Osteocyte (in vitro differentiated cells): ENCODE measurements at regions not wholly inside any gene's neighbourhood (a gene's known extent, or its start where the extent isn't known, plus 50 kb on each side); places are given as distances from the start of the nearest gene placed in this dataset.

Source experiments
- DNase-seq: peaks from one replicate; pipeline ENCODE4 v3.0.0; 2021; ENCODE audit warnings: mixed read lengths; ENCODE audit not compliant: unreplicated experiment; ENCODE audit errors: extremely low spot score
- H3K27ac Mint-ChIP-seq: one replicate; pipeline ENCODE4 v1.8.0; 2021; ENCODE audit warnings: mild to moderate bottlenecking, mixed read lengths; ENCODE audit not compliant: unreplicated experiment
- H3K27me3 Mint-ChIP-seq: one replicate; pipeline ENCODE4 v1.8.0; 2021; ENCODE audit warnings: mixed read lengths; ENCODE audit not compliant: unreplicated experiment
- H3K36me3 Mint-ChIP-seq: one replicate; pipeline ENCODE4 v1.8.0; 2021; ENCODE audit warnings: mixed read lengths; ENCODE audit not compliant: unreplicated experiment
- H3K4me1 Mint-ChIP-seq: one replicate; pipeline ENCODE4 v1.8.0; 2021; ENCODE audit warnings: mixed read lengths; ENCODE audit not compliant: unreplicated experiment
- H3K4me3 Mint-ChIP-seq: one replicate; pipeline ENCODE4 v1.8.0; 2021; ENCODE audit warnings: mild to moderate bottlenecking, moderate library complexity, mixed read lengths; ENCODE audit not compliant: unreplicated experiment
- H3K9me3 Mint-ChIP-seq: one replicate; pipeline ENCODE4 v1.8.0; 2021; ENCODE audit warnings: mixed read lengths; ENCODE audit not compliant: unreplicated experiment
- TF ChIP-seq, protein P1 (sequence below): fragments of 200-600 bp; sonication (generic); IDR thresholded peaks from 2 replicates; pipeline ENCODE4 v1.5.0; 2021; ENCODE audit warnings: antibody characterized with exemption, mild to moderate bottlenecking, moderate library complexity

DNA sequence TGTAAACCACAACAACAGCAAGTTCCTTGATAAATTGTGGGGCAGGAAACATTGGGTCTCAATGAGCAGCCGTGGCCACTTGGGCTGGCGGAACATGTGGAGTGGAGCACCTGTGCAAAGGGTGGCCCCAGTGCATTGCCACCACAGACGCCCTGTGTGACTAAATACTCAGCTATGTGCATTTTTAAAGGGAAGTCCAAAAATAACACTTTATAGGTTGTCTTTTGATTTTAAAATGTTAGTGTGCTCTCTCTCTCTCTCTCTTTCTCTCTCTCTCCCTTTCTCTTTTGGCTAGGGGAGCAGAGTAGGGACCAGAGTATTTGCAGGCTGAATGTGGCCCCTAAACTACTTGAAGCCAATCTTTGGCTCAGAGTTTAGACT lies 236.3 kb downstream of the BCAS1 start:
- Mint-ChIP-seq H3K4me3 (no peak overlapping the region), H3K9me3 (no peaks in the 10 kb centered on the region), H3K36me3 (no peaks in the 10 kb centered on the region), H3K27ac (no peak overlapping the region), H3K27me3 (no peaks in the 10 kb centered on the region), H3K4me1 (peaks cover 41% of the 10 kb centered on the region)
- DNase-seq: no peak
- TF ChIP-seq, protein P1, sequence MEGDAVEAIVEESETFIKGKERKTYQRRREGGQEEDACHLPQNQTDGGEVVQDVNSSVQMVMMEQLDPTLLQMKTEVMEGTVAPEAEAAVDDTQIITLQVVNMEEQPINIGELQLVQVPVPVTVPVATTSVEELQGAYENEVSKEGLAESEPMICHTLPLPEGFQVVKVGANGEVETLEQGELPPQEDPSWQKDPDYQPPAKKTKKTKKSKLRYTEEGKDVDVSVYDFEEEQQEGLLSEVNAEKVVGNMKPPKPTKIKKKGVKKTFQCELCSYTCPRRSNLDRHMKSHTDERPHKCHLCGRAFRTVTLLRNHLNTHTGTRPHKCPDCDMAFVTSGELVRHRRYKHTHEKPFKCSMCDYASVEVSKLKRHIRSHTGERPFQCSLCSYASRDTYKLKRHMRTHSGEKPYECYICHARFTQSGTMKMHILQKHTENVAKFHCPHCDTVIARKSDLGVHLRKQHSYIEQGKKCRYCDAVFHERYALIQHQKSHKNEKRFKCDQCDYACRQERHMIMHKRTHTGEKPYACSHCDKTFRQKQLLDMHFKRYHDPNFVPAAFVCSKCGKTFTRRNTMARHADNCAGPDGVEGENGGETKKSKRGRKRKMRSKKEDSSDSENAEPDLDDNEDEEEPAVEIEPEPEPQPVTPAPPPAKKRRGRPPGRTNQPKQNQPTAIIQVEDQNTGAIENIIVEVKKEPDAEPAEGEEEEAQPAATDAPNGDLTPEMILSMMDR: no peak

GRCh38 chr20:53833333-53834061 lies 236.9 kb downstream of the BCAS1 start:
- H3K9me3 Mint-ChIP-seq: no peaks in the 10 kb centered on the region

DNA sequence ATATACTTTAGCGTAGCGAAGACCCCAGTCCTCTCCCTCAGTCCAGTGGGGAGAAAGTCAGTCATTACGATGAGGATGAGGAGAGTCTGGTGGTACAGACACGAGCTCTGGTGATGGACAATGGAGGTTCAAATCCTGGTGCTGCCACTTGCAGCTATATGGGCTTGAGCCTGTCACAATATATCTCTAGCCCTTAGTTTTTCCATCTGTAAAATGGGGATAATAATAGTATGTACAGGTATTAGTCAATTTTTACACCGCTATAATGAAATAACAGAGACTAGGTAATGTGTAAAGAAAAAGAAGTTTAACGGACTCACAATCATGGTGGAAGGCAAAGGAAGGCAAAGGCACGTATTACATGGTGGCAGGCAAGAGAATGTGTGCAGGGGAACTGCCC lies 237.9 kb downstream of the BCAS1 start:
- Mint-ChIP-seq H3K4me1 (peaks cover 55% of the 10 kb centered on the region), H3K27ac (peak overlapping the region; percentile 4)

More at GRCh38 chr20:53833333-53834061, 236.9 kb downstream of the BCAS1 start:
- Mint-ChIP-seq H3K27ac (no peak overlapping the region), H3K4me3 (no peak overlapping the region), H3K36me3 (no peaks in the 10 kb centered on the region), H3K4me1 (peaks cover 45% of the 10 kb centered on the region), H3K27me3 (no peaks in the 10 kb centered on the region)
- no peak for DNase-seq
- TF ChIP-seq, protein P1: no peak

GRCh38 chr20:53831812-53832211 lies 238.2 kb upstream of the ZNF217 start:
- H3K4me3 Mint-ChIP-seq: no peak overlapping the region
- TF ChIP-seq, protein P1: no peak
- peaks cover 62% of the 10 kb centered on the region for H3K4me1 Mint-ChIP-seq
- peak overlapping the region; percentile 29 for H3K27ac Mint-ChIP-seq
- no peak for DNase-seq
- H3K36me3 Mint-ChIP-seq: no peaks in the 10 kb centered on the region
- H3K27me3 Mint-ChIP-seq: no peaks in the 10 kb centered on the region
- H3K9me3 Mint-ChIP-seq: no peaks in the 10 kb centered on the region

More for the DNA sequence above, 237.9 kb downstream of the BCAS1 start:
- Mint-ChIP-seq H3K4me3 (no peak overlapping the region), H3K36me3 (no peaks in the 10 kb centered on the region), H3K9me3 (no peaks in the 10 kb centered on the region), H3K27me3 (no peaks in the 10 kb centered on the region)
- DNase-seq: no peak
- TF ChIP-seq, protein P1: no peak

DNA sequence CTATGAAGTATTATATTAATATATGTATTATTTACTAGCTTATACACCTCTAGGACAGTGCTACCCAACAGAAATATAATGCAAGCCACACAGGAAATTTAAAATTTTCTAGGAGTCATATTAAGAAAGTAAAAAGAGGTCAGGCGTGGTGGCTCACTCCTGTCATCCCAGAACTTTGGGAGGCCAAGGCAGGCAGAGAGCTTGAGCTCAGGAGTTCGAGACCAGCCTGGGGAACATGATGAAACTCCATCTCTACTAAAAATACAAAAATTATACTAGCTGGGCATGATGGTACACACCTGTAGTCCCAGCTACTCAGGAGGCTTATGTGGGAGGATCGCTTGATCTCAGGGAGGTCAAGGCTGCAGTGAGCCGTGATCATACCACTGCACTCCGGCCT lies 237.6 kb upstream of the ZNF217 start:
- Mint-ChIP-seq H3K27ac (peak overlapping the region; percentile 99), H3K4me1 (peaks cover 68% of the 10 kb centered on the region), H3K27me3 (no peaks in the 10 kb centered on the region), H3K4me3 (no peak overlapping the region), H3K36me3 (no peaks in the 10 kb centered on the region), H3K9me3 (no peaks in the 10 kb centered on the region)
- TF ChIP-seq, protein P1: no peak
- no peak for DNase-seq
